Effector memory CD8-positive, alpha-beta T cell (primary cell): ENCODE measurements at regions not wholly inside any gene's neighbourhood (a gene's known extent, or its start where the extent isn't known, plus 50 kb on each side); places are given as distances from the start of the nearest gene placed in this dataset.

Experiments used
- ATAC-seq: fragments of 150-1000 bp; cut with Tn5 transposase; replicated peaks from 2 replicates; pipeline ENCODE4 v1.10.0; 2021; ENCODE audit warnings: mild to moderate bottlenecking, moderate library complexity
- DNase-seq, 3 experiments: peaks; one replicate each; pipeline ENCODE4 v3.0.0; 2021
- H3K27ac Mint-ChIP-seq, 2 donors: one replicate each; pipeline ENCODE4 v1.8.0; 2022; ENCODE audit warnings: mild to moderate bottlenecking in 2 of 2, mixed read lengths in 2 of 2, moderate library complexity in 2 of 2
- H3K27me3 Mint-ChIP-seq, 2 donors: one replicate each; pipeline ENCODE4 v1.8.0; 2022; ENCODE audit warnings: mixed read lengths in 2 of 2
- H3K36me3 Mint-ChIP-seq: one replicate; pipeline ENCODE4 v1.8.0; 2022; ENCODE audit warnings: mild to moderate bottlenecking, moderate library complexity, mixed read lengths; ENCODE audit not compliant: insufficient read depth
- H3K4me1 Mint-ChIP-seq, 2 donors: one replicate each; pipeline ENCODE4 v1.8.0; 2022; ENCODE audit warnings: low read depth in 2 of 2, mixed read lengths in 2 of 2
- H3K4me3 Mint-ChIP-seq, 2 donors: one replicate each; pipeline ENCODE4 v1.8.0; 2022; ENCODE audit warnings: mild to moderate bottlenecking in 2 of 2, mixed read lengths in 2 of 2, moderate library complexity in 2 of 2
- H3K9me3 Mint-ChIP-seq, 2 donors: one replicate each; pipeline ENCODE4 v1.8.0; 2022; ENCODE audit warnings: mixed read lengths in 2 of 2

DNA sequence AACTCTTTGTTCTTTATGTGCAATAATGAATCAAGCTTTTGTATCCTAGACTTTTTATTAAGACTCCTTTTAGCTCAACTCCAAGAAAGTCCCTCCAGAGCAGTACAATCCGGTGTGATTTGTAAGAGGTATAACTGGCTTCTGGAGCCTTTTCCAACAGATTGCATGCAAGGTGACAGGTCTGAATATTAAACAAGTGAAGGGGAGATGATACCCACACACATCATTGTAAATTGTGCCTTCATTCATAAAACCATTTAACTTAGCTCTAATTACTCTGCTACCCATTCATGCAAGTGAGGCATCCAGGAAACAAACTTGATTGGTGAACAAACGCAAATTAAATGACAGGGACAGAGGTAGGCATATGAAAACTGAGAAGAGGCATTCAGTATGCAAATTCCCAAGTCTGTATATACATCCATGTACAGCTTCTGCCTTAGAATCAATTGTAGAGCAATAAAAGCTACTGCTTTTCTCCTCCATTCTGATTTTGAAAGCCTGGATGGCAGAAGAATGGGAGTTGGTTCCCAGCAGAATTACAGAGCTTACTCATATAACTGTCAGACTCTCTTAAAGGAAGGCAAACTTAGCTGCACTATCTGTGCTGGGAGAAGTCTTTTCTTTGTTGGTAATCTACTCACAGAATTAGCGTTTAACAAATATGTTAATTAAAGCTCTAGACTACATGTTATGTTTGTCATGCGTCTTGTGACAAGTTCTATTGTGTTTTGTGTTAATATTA is 261.0 kb upstream of the CDH6 start:
- ATAC-seq = no peak
- H3K4me1 Mint-ChIP-seq = no peaks in the 10 kb centered on the region
- no peak overlapping the region for H3K27ac Mint-ChIP-seq
- peaks cover 7 to 23% of the 10 kb centered on the region in 2 donors for H3K9me3 Mint-ChIP-seq
- H3K4me3 Mint-ChIP-seq = no peak overlapping the region
- H3K27me3 Mint-ChIP-seq = no peaks in the 10 kb centered on the region
- no peak for DNase-seq
- no peaks in the 10 kb centered on the region for H3K36me3 Mint-ChIP-seq

DNA sequence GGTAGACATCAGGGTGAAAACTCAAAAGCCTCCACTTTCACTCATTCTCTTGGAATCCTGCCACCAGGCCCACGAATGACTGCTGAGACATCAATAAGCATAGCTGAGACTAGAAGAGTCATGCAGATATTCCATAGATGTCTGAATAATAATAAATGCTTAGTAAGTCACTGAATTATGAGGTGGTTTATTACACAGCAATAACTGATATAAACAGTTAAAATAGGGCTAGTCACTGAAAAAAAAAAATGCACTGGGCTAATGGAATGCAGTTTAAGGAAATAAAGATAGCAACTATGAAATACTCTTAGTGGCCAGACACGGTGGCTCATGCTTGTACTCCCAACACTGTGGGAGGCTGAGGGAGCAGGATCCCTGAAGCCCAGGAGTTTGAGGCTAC is 262.8 kb upstream of the CDH6 start:
- ATAC-seq (no peak), DNase-seq (no peak)
- no peaks in the 10 kb centered on the region for H3K36me3 Mint-ChIP-seq
- H3K4me3 Mint-ChIP-seq = no peak overlapping the region
- H3K4me1 Mint-ChIP-seq = no peaks in the 10 kb centered on the region
- no peak overlapping the region for H3K27ac Mint-ChIP-seq
- peaks cover 9 to 17% of the 10 kb centered on the region in 2 donors for H3K9me3 Mint-ChIP-seq
- H3K27me3 Mint-ChIP-seq = no peaks in the 10 kb centered on the region

DNA sequence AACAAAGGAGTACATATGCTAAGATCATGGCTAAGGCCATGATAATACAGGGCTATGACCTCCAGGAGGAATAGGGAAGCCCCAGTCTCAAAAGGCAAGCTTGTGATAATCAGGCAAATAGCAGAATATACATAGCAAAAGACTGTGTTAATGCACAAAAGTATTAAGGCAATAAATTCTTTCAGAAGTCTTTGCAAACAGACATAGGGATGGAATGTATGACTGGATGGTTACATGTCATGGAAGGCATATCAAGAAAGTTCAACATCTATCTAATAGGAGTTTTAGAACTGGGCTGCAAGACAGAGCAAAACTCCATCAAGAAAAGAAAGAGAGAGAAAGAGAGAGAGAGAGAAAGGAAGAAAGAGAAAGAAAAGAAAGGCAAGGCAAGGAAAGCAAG is 264.5 kb upstream of the CDH6 start:
- Mint-ChIP-seq H3K4me3 (no peak overlapping the region), H3K4me1 (no peaks in the 10 kb centered on the region), H3K9me3 (peaks cover 9 to 16% of the 10 kb centered on the region in 2 donors), H3K27me3 (no peaks in the 10 kb centered on the region), H3K27ac (no peak overlapping the region), H3K36me3 (no peaks in the 10 kb centered on the region)
- ATAC-seq (no peak), DNase-seq (no peak)

DNA sequence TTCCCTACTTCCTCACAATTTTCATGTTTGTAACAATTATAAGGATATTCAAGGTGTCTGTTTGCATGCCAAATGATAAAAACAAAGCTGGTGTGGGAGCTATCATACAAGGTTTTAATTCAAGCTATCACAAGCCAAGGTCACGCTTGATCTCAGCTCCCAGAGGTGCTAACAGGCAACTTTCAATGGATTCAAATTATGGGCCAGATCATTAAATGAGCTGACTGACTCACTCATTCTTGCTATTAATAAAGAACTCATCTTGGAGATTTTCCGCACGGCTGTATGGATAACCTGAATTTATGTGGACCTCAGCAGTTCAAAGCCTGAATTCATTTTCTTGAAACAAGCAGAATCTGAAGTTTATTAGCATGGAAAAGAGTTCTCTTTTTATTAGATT is 267.3 kb upstream of the CDH6 start:
- ATAC-seq = no peak
- H3K9me3 Mint-ChIP-seq = peaks cover 12 to 16% of the 10 kb centered on the region in 2 donors
- H3K27me3 Mint-ChIP-seq = no peaks in the 10 kb centered on the region
- no peaks in the 10 kb centered on the region for H3K4me1 Mint-ChIP-seq
- no peak for DNase-seq
- no peak overlapping the region for H3K27ac Mint-ChIP-seq
- no peak overlapping the region for H3K4me3 Mint-ChIP-seq
- H3K36me3 Mint-ChIP-seq = no peaks in the 10 kb centered on the region

GRCh38 chr5:30921388-30921787 is 272.1 kb upstream of the CDH6 start:
- Mint-ChIP-seq H3K27ac (no peak overlapping the region), H3K4me1 (no peaks in the 10 kb centered on the region), H3K27me3 (no peaks in the 10 kb centered on the region), H3K9me3 (peaks cover 7 to 23% of the 10 kb centered on the region in 2 donors), H3K4me3 (no peak overlapping the region), H3K36me3 (no peaks in the 10 kb centered on the region)
- ATAC-seq (no peak), DNase-seq (no peak)

DNA sequence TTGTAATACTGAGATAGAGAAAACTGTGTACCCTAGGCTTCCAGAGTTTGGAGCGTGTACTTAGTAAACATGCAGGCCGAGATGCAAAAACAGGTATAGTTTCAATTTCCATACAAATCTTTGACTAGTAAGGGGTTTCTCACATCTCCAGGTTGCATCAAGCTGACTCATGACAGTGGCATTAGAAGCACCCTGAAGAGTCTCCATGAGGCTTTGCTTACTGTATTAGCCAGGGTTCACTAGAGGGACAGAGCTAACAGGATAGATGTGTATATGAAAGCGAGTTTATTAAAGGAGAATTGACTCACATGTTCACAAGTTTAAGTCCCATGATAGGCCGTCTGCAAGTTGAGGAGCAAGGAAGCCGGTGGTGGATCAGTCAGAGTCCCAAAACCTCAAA is 275.3 kb upstream of the CDH6 start:
- no peak overlapping the region for H3K4me3 Mint-ChIP-seq
- no peak for ATAC-seq
- no peak for DNase-seq
- no peaks in the 10 kb centered on the region for H3K27me3 Mint-ChIP-seq
- H3K27ac Mint-ChIP-seq = no peak overlapping the region
- H3K36me3 Mint-ChIP-seq = no peaks in the 10 kb centered on the region
- H3K4me1 Mint-ChIP-seq = no peaks in the 10 kb centered on the region
- H3K9me3 Mint-ChIP-seq = peaks cover 7 to 22% of the 10 kb centered on the region in 2 donors

- Mint-ChIP-seq H3K27me3 (no peaks in the 10 kb centered on the region), H3K4me3 (no peak overlapping the region), H3K27ac (no peak overlapping the region), H3K36me3 (no peaks in the 10 kb centered on the region), H3K9me3 (peaks cover 6 to 8% of the 10 kb centered on the region in 2 donors), H3K4me1 (no peaks in the 10 kb centered on the region)
- ATAC-seq = no peak
- DNase-seq = no peak
Measured at GRCh38 chr5:30908356-30908755, 285.1 kb upstream of the CDH6 start.

- H3K9me3 Mint-ChIP-seq = peaks cover 12 to 14% of the 10 kb centered on the region in 2 donors
- no peaks in the 10 kb centered on the region for H3K36me3 Mint-ChIP-seq
- H3K4me1 Mint-ChIP-seq = no peaks in the 10 kb centered on the region
- no peak for DNase-seq
- H3K4me3 Mint-ChIP-seq = no peak overlapping the region
- no peak for ATAC-seq
- no peak overlapping the region for H3K27ac Mint-ChIP-seq
- H3K27me3 Mint-ChIP-seq = no peaks in the 10 kb centered on the region
Measured at GRCh38 chr5:30900367-30900766, 293.1 kb upstream of the CDH6 start.

- Mint-ChIP-seq H3K27ac (no peak overlapping the region), H3K4me1 (no peaks in the 10 kb centered on the region), H3K36me3 (no peaks in the 10 kb centered on the region), H3K27me3 (no peaks in the 10 kb centered on the region), H3K4me3 (no peak overlapping the region), H3K9me3 (peaks cover 9 to 18% of the 10 kb centered on the region in 2 donors)
- DNase-seq (no peak), ATAC-seq (no peak)
Measured at GRCh38 chr5:30894811-30895210, 298.7 kb upstream of the CDH6 start.

- H3K4me1 Mint-ChIP-seq = no peaks in the 10 kb centered on the region
- H3K4me3 Mint-ChIP-seq = no peak overlapping the region
- H3K27me3 Mint-ChIP-seq = no peaks in the 10 kb centered on the region
- DNase-seq = no peak
- H3K9me3 Mint-ChIP-seq = peaks cover 7 to 16% of the 10 kb centered on the region in 2 donors
- no peak overlapping the region for H3K27ac Mint-ChIP-seq
- no peak for ATAC-seq
- no peaks in the 10 kb centered on the region for H3K36me3 Mint-ChIP-seq
Measured at GRCh38 chr5:30891660-30892059, 301.8 kb upstream of the CDH6 start.

DNA sequence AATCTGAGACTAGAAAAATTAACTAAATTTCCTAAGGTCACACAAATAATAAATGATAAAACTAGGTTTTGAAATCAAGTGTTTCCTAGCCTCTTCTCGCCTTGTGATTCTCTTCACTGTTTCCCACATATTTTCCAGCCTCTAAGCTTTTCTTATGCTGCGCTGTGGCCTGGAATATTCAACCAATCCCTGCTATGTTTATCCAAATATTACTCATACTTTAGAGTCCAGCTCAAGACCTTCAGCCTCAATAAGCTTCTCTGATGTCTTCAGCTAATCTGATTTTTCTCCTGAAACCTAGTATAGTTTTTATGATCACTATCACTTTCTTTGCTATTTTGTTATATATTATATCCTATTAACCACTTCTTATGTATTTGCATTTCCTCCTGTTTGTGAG is 303.1 kb upstream of the CDH6 start:
- H3K9me3 Mint-ChIP-seq = peaks cover 6 to 17% of the 10 kb centered on the region in 2 donors
- DNase-seq (no peak), ATAC-seq (no peak)
- H3K4me1 Mint-ChIP-seq = no peaks in the 10 kb centered on the region
- H3K27me3 Mint-ChIP-seq = no peaks in the 10 kb centered on the region
- no peak overlapping the region for H3K4me3 Mint-ChIP-seq
- no peaks in the 10 kb centered on the region for H3K36me3 Mint-ChIP-seq
- H3K27ac Mint-ChIP-seq = no peak overlapping the region

DNA sequence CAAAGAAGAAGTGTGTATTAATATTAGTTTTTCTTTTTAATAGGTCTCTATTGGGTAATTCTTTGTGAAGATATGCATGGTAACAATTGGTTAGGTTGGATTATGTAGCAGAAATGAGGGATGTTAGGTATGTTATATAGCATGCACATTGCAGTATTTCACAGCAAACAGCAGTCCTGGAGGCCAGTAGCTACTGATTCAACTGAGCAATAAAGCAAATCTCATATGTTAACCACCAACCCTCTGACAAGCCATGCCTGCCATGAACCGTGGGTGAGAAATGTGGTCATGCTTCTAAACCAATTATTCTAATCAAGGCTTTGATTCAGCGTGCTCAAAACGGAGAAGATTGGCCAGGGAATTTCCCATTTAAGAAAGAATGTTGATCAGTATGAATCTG is 313.0 kb upstream of the CDH6 start:
- Mint-ChIP-seq H3K27me3 (no peaks in the 10 kb centered on the region), H3K4me1 (no peaks in the 10 kb centered on the region), H3K4me3 (no peak overlapping the region), H3K9me3 (peaks cover 21 to 23% of the 10 kb centered on the region in 2 donors), H3K36me3 (no peaks in the 10 kb centered on the region), H3K27ac (no peak overlapping the region)
- DNase-seq (no peak), ATAC-seq (no peak)

DNA sequence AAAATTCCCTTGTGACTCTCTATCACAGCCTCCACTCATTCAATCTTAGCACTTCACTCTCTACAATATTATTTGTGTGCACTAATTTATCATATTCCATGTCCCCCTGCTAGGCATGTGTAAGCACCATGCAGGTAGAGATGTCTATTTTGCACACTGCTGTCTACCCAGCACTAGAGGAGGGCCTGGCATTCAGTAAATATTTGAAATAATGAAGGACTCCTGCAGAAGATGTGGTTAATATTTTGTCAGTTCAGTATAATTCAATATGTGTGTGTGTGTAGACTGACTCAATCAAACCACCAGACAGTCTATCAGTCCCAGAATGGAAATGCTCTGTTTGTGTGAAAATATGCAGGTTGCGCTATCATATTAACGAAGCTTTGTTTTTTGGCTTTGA is 313.6 kb upstream of the CDH6 start:
- DNase-seq (no peak), ATAC-seq (no peak)
- Mint-ChIP-seq H3K4me1 (no peaks in the 10 kb centered on the region), H3K27ac (no peak overlapping the region), H3K4me3 (no peak overlapping the region), H3K27me3 (no peaks in the 10 kb centered on the region), H3K36me3 (no peaks in the 10 kb centered on the region), H3K9me3 (peaks cover 17 to 18% of the 10 kb centered on the region in 2 donors)

DNA sequence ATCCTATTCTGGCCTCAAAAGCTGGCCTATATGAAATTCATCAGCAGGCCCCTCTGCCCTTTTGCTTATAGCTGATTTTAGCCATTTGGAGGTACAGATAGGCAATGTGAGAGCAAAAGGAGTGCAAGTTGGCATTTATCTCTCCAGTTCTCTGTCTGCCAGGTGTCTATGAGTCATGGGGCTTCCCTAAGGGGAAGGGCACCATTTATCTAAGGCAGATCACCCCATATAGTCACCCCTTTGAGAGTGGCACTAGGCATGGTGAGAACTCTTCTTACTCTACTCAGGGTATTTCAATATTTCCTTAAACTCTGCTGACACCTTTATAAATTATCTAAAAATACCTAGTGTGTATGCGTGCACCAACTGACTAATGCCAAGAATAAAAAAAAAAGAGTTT is 314.7 kb upstream of the CDH6 start:
- no peaks in the 10 kb centered on the region for H3K36me3 Mint-ChIP-seq

More for the DNA sequence above, 314.7 kb upstream of the CDH6 start:
- H3K4me3 Mint-ChIP-seq = no peak overlapping the region
- H3K4me1 Mint-ChIP-seq = no peaks in the 10 kb centered on the region
- ATAC-seq (no peak), DNase-seq (no peak)
- H3K27me3 Mint-ChIP-seq = no peaks in the 10 kb centered on the region
- peaks cover 14 to 15% of the 10 kb centered on the region in 2 donors for H3K9me3 Mint-ChIP-seq
- H3K27ac Mint-ChIP-seq = no peak overlapping the region
